ENCODE measurements at regions not wholly inside any gene's neighbourhood (a gene's known extent, or its start where the extent isn't known, plus 50 kb on each side); places are given as distances from the start of the nearest gene placed in this dataset.

GRCh38 chr7:69172357-69173077, 425.8 kb upstream of the AUTS2 start:
- Histone ChIP-seq H3K79me2 (ENCODE audit: control insufficient read depth, insufficient read depth, low read length) (no peaks in the 10 kb centered on the region), H2AFZ (ENCODE audit: low read length) (no peak overlapping the region), H3K4me2 (ENCODE audit: extremely low read depth, insufficient read depth, low read length) (no peak overlapping the region), H3K9me3 (ENCODE audit: control insufficient read depth, insufficient read depth, low read depth, low read length) (no peaks in the 10 kb centered on the region), H3K27ac (ENCODE audit: insufficient read depth, low read length) (no peak overlapping the region), H4K20me1 (ENCODE audit: control insufficient read depth, extremely low read depth, insufficient read depth, low read length) (no peaks in the 10 kb centered on the region), H3K27me3 (ENCODE audit: control insufficient read depth, insufficient read depth, low read length) (no peaks in the 10 kb centered on the region), H3K4me1 (ENCODE audit: control insufficient read depth, extremely low read depth, insufficient read depth, low read length) (no peaks in the 10 kb centered on the region), H3K9ac (ENCODE audit: insufficient read depth, low read length) (no peak overlapping the region), H3K36me3 (ENCODE audit: control insufficient read depth, insufficient read depth, low read length) (no peaks in the 10 kb centered on the region), H3K4me3 (replicated peaks in 1 of 4; ENCODE audit: control extremely low read depth in 1 of 4, insufficient read depth in 1 of 4, low read depth in 3 of 4, low read length in 4 of 4) (no peak overlapping the region)
- TF ChIP-seq CTCF (conservative IDR thresholded peaks at IDR 0.05 in 1 of 2, IDR thresholded peaks at IDR 0.05 in 1 of 2; ENCODE audit: low read depth in 1 of 2, low read length in 2 of 2) = no peak
- no peak for TF ChIP-seq EZH2 (IDR thresholded peaks at IDR 0.05; ENCODE audit: low read length, missing control alignments)
- no peak for DNase-seq (ENCODE audit: low read depth in 2 of 2)

GRCh38 chr7:69173341-69173740, 424.9 kb upstream of the AUTS2 start:
- Histone ChIP-seq H3K4me1 (ENCODE audit: control insufficient read depth, extremely low read depth, insufficient read depth, low read length) (no peaks in the 10 kb centered on the region), H3K36me3 (ENCODE audit: control insufficient read depth, insufficient read depth, low read length) (no peaks in the 10 kb centered on the region), H3K27ac (ENCODE audit: insufficient read depth, low read length) (no peak overlapping the region), H3K4me3 (replicated peaks in 1 of 4; ENCODE audit: control extremely low read depth in 1 of 4, insufficient read depth in 1 of 4, low read depth in 3 of 4, low read length in 4 of 4) (no peak overlapping the region), H3K27me3 (ENCODE audit: control insufficient read depth, insufficient read depth, low read length) (no peaks in the 10 kb centered on the region), H3K4me2 (ENCODE audit: extremely low read depth, insufficient read depth, low read length) (no peak overlapping the region), H4K20me1 (ENCODE audit: control insufficient read depth, extremely low read depth, insufficient read depth, low read length) (no peaks in the 10 kb centered on the region), H3K9me3 (ENCODE audit: control insufficient read depth, insufficient read depth, low read depth, low read length) (no peaks in the 10 kb centered on the region), H2AFZ (ENCODE audit: low read length) (no peak overlapping the region), H3K9ac (ENCODE audit: insufficient read depth, low read length) (no peak overlapping the region), H3K79me2 (ENCODE audit: control insufficient read depth, insufficient read depth, low read length) (no peaks in the 10 kb centered on the region)
- no peak for DNase-seq (ENCODE audit: low read depth in 2 of 2)
- TF ChIP-seq EZH2 (IDR thresholded peaks at IDR 0.05; ENCODE audit: low read length, missing control alignments) = no peak
- TF ChIP-seq CTCF (conservative IDR thresholded peaks at IDR 0.05 in 1 of 2, IDR thresholded peaks at IDR 0.05 in 1 of 2; ENCODE audit: low read depth in 1 of 2, low read length in 2 of 2) = no peak

- TF ChIP-seq CTCF (conservative IDR thresholded peaks at IDR 0.05 in 1 of 2, IDR thresholded peaks at IDR 0.05 in 1 of 2; ENCODE audit: low read depth in 1 of 2, low read length in 2 of 2) (no peak), EZH2 (IDR thresholded peaks at IDR 0.05; ENCODE audit: low read length, missing control alignments) (no peak)
Observed at GRCh38 chr7:69173846-69174245, 424.4 kb upstream of the AUTS2 start.

More at GRCh38 chr7:69173846-69174245, 424.4 kb upstream of the AUTS2 start:
- no peak overlapping the region for H3K4me3 ChIP-seq (replicated peaks in 1 of 4; ENCODE audit: control extremely low read depth in 1 of 4, insufficient read depth in 1 of 4, low read depth in 3 of 4, low read length in 4 of 4)
- no peaks in the 10 kb centered on the region for H4K20me1 ChIP-seq (ENCODE audit: control insufficient read depth, extremely low read depth, insufficient read depth, low read length)
- no peak overlapping the region for H3K4me2 ChIP-seq (ENCODE audit: extremely low read depth, insufficient read depth, low read length)
- peak in 1 of 2 donors; percentile 7 for DNase-seq (ENCODE audit: low read depth in 2 of 2)
- no peaks in the 10 kb centered on the region for H3K9me3 ChIP-seq (ENCODE audit: control insufficient read depth, insufficient read depth, low read depth, low read length)
- H3K9ac ChIP-seq (ENCODE audit: insufficient read depth, low read length) = no peak overlapping the region
- H2AFZ ChIP-seq (ENCODE audit: low read length) = no peak overlapping the region
- no peaks in the 10 kb centered on the region for H3K4me1 ChIP-seq (ENCODE audit: control insufficient read depth, extremely low read depth, insufficient read depth, low read length)
- H3K27ac ChIP-seq (ENCODE audit: insufficient read depth, low read length) = no peak overlapping the region
- H3K79me2 ChIP-seq (ENCODE audit: control insufficient read depth, insufficient read depth, low read length) = no peaks in the 10 kb centered on the region
- no peaks in the 10 kb centered on the region for H3K36me3 ChIP-seq (ENCODE audit: control insufficient read depth, insufficient read depth, low read length)
- no peaks in the 10 kb centered on the region for H3K27me3 ChIP-seq (ENCODE audit: control insufficient read depth, insufficient read depth, low read length)

All from fibroblast of lung (primary cell).